B cell (primary cell): ENCODE measurements at regions not wholly inside any gene's neighbourhood (a gene's known extent, or its start where the extent isn't known, plus 50 kb on each side); places are given as distances from the start of the nearest gene placed in this dataset.

Source experiments
- ATAC-seq: fragments of 200-7000 bp; cut with Tn5 transposase; one replicate; pipeline ENCODE4 v1.10.0; 2021; ENCODE audit warnings: low read depth, mild to moderate bottlenecking, moderate number of reproducible peaks, moderate library complexity
- CTCF ChIA-PET: fragments of 350-600 bp; sonication (Branson Sonifier 250); formaldehyde crosslinking; loops from one replicate; lab custom pipeline; 2021; ENCODE audit warnings: antibody characterized with exemption, inconsistent platforms; lab: Charles Lee
- POLR2A ChIA-PET: fragments of 350-600 bp; sonication (Branson Sonifier 250); formaldehyde crosslinking; loops from one replicate; lab custom pipeline; 2021; ENCODE audit warnings: antibody characterized with exemption; lab: Charles Lee
- DNase-seq: peaks from one replicate; pipeline ENCODE4 v3.0.0; 2013
- H2AFZ ChIP-seq: 2 replicates; pipeline ENCODE4 v1.6.1; 2012; ENCODE audit warnings: mild to moderate bottlenecking, low read depth, low read length; ENCODE audit not compliant: insufficient read depth, poor library complexity, severe bottlenecking
- H3K27ac ChIP-seq, 2 donors: 1 replicate in 1 of 2; 2 replicates in 1 of 2; pipeline ENCODE4 v1.5.1; 2012 to 2013; ENCODE audit warnings: low read length in 2 of 2, mild to moderate bottlenecking in 2 of 2, moderate library complexity in 1 of 2
- H3K27me3 ChIP-seq, 4 experiments: fragments of 200-600 bp in 1 of 4; sonication (generic) in 1 of 4; replicated peaks in 1 of 4; 1 replicate in 2 of 4; 2 replicates in 2 of 4; pipeline versions ENCODE4 v1.6.1 to v1.7.0; 2013 to 2016; ENCODE audit warnings: low read length in 3 of 4, mild to moderate bottlenecking in 2 of 4, mixed read lengths in 1 of 4, moderate library complexity in 1 of 4; ENCODE audit not compliant: insufficient read depth in 4 of 4, control insufficient read depth in 3 of 4; ENCODE audit errors: control extremely low read depth in 1 of 4
- H3K36me3 ChIP-seq, 2 experiments: replicated peaks in 1 of 2; 1 replicate in 1 of 2; 2 replicates in 1 of 2; pipeline versions ENCODE4 v1.6.1 to v1.7.1; 2013; ENCODE audit warnings: low read length in 1 of 2; ENCODE audit not compliant: insufficient read depth in 2 of 2, control insufficient read depth in 1 of 2; ENCODE audit errors: control extremely low read depth in 1 of 2, extremely low read depth in 1 of 2
- H3K4me1 ChIP-seq, 2 donors: fragments of 200-600 bp in 1 of 2; sonication (generic) in 1 of 2; 1 replicate in 1 of 2; 2 replicates in 1 of 2; pipeline versions ENCODE4 v1.5.1 to v1.6.1; 2013 to 2017; ENCODE audit warnings: low read length in 2 of 2; ENCODE audit not compliant: control insufficient read depth in 2 of 2, insufficient read depth in 2 of 2
- H3K4me2 ChIP-seq: replicated peaks from 2 replicates; pipeline ENCODE3; 2012; ENCODE audit warnings: mild to moderate bottlenecking, low read depth, low read length; ENCODE audit not compliant: poor library complexity, severe bottlenecking
- H3K4me3 ChIP-seq, 5 experiments: fragments of 200-600 bp in 1 of 5; sonication (generic) in 1 of 5; 1 replicate in 3 of 5; 2 replicates in 2 of 5; pipeline versions ENCODE4 v1.5.1 to v1.7.0; 2011 to 2016; ENCODE audit warnings: low read length in 4 of 5, mild to moderate bottlenecking in 4 of 5, low read depth in 2 of 5, control low read depth in 1 of 5, moderate library complexity in 1 of 5; ENCODE audit not compliant: insufficient read depth in 1 of 5; ENCODE audit errors: control extremely low read depth in 1 of 5, extremely low read depth in 1 of 5
- H3K79me2 ChIP-seq: fragments of 200-600 bp; sonication (generic); one replicate; pipeline ENCODE4 v1.6.0; 2016; ENCODE audit warnings: low read length; ENCODE audit not compliant: control insufficient read depth, insufficient read depth
- H3K9ac ChIP-seq: fragments of 200-600 bp; sonication (generic); 2 replicates; pipeline ENCODE4 v1.6.1; 2017; ENCODE audit warnings: mild to moderate bottlenecking, low read length, moderate library complexity
- H3K9me3 ChIP-seq, 3 donors: one replicate each; pipeline versions ENCODE4 v1.6.1 to v1.7.1; 2013; ENCODE audit warnings: low read length in 2 of 3; ENCODE audit not compliant: control insufficient read depth in 2 of 3, insufficient read depth in 1 of 3; ENCODE audit errors: control extremely low read depth in 1 of 3
- H4K20me1 ChIP-seq: 2 replicates; pipeline ENCODE4 v1.6.0; 2012; ENCODE audit warnings: mild to moderate bottlenecking, low read length; ENCODE audit not compliant: insufficient read depth, control insufficient read depth, poor library complexity, severe bottlenecking
- H3K27ac Mint-ChIP-seq: one replicate; pipeline ENCODE4 v1.8.0; 2021; ENCODE audit warnings: mixed read lengths
- H3K27me3 Mint-ChIP-seq: one replicate; pipeline ENCODE4 v1.8.0; 2021; ENCODE audit warnings: mixed read lengths
- H3K4me1 Mint-ChIP-seq: one replicate; pipeline ENCODE4 v1.8.0; 2021; ENCODE audit warnings: mixed read lengths
- H3K4me3 Mint-ChIP-seq: one replicate; pipeline ENCODE4 v1.8.0; 2021; ENCODE audit warnings: mixed read lengths
- H3K9me3 Mint-ChIP-seq: one replicate; pipeline ENCODE4 v1.8.0; 2022; ENCODE audit warnings: mixed read lengths; ENCODE audit not compliant: insufficient read depth
- CTCF ChIP-seq: fragments of 200-600 bp; IDR thresholded peaks from one replicate; pipeline ENCODE4 v1.8.0; 2022; ENCODE audit warnings: antibody characterized with exemption, mild to moderate bottlenecking
- EZH2 ChIP-seq: IDR thresholded peaks from 2 replicates; pipeline ENCODE4 v1.6.1; 2012; ENCODE audit warnings: borderline replicate concordance, low read depth, mild to moderate bottlenecking, moderate library complexity, low read length; ENCODE audit not compliant: insufficient read depth, poor library complexity, severe bottlenecking
- WGBS: methylation state at CpG from one replicate; pipeline ENCODE4 v1.1.5; 2013; ENCODE audit warnings: missing lambda C conversion rate; ENCODE audit not compliant: insufficient coverage; 5-methylcytosine and 5-hydroxymethylcytosine counted together
- intact Hi-C: fragments of 100-400 bp; cut with micrococcal nuclease; formaldehyde crosslinking; loops from one replicate; pipeline ENCODE4 v1.10.0; 2022

GRCh38 chr16:60200161-60200560 is 1466.0 kb upstream of the GOT2 start:
- Histone ChIP-seq H3K79me2 (no peaks in the 10 kb centered on the region), H3K4me1 (no peaks in the 10 kb centered on the region), H3K4me3 (no peak overlapping the region), H3K27ac (no peak overlapping the region), H3K36me3 (no peaks in the 10 kb centered on the region), H3K4me2 (no peak overlapping the region), H3K9me3 (no peaks in the 10 kb centered on the region), H4K20me1 (no peaks in the 10 kb centered on the region), H3K27me3 (no peaks in the 10 kb centered on the region), H2AFZ (no peak overlapping the region), H3K9ac (no peak overlapping the region)
- POLR2A ChIA-PET: no interaction called here
- 88% methylated on average over 1 of the region's 6 CpGs for WGBS
- no peak for ATAC-seq
- no peak overlapping the region for H3K27ac Mint-ChIP-seq
- TF ChIP-seq EZH2: no peak
- TF ChIP-seq CTCF: no peak
- H3K4me3 Mint-ChIP-seq: no peak overlapping the region
- H3K9me3 Mint-ChIP-seq: no peaks in the 10 kb centered on the region
- no peaks in the 10 kb centered on the region for H3K4me1 Mint-ChIP-seq
- no peaks in the 10 kb centered on the region for H3K27me3 Mint-ChIP-seq
- intact Hi-C loops: no loop called here
- CTCF ChIA-PET: no interaction called here
- no peak for DNase-seq

- ChIA-PET CTCF (no interaction called here), POLR2A (no interaction called here)
- H3K27ac Mint-ChIP-seq: no peak overlapping the region
- no peaks in the 10 kb centered on the region for H3K27me3 Mint-ChIP-seq
- Histone ChIP-seq H3K4me3 (no peak overlapping the region), H3K79me2 (no peaks in the 10 kb centered on the region), H3K36me3 (no peaks in the 10 kb centered on the region), H2AFZ (no peak overlapping the region), H3K4me2 (no peak overlapping the region), H3K27ac (no peak overlapping the region), H3K4me1 (no peaks in the 10 kb centered on the region), H3K9ac (no peak overlapping the region), H3K27me3 (no peaks in the 10 kb centered on the region), H4K20me1 (no peaks in the 10 kb centered on the region), H3K9me3 (no peaks in the 10 kb centered on the region)
- H3K4me3 Mint-ChIP-seq: no peak overlapping the region
- no peaks in the 10 kb centered on the region for H3K9me3 Mint-ChIP-seq
- intact Hi-C loops: no loop called here
- no peaks in the 10 kb centered on the region for H3K4me1 Mint-ChIP-seq
- TF ChIP-seq CTCF: no peak
- TF ChIP-seq EZH2: no peak
- 70% methylated on average over 2 of the region's 5 CpGs for WGBS
- ATAC-seq (no peak), DNase-seq (no peak)
Observed at GRCh38 chr16:60199150-60199549, 1465.0 kb upstream of the GOT2 start.
